ENCODE measurements at regions not wholly inside any gene's neighbourhood (a gene's known extent, or its start where the extent isn't known, plus 50 kb on each side); places are given as distances from the start of the nearest gene placed in this dataset.
A peak's percentile ranks its signal among the peaks of the same experiment; 100 is the strongest.

- no peak for TF ChIP-seq JUND (IDR thresholded peaks at IDR 0.05; ENCODE audit: low read depth)
- DNase-seq (ENCODE audit: low read depth in 1 of 2, low spot score in 1 of 2): no peak
- in situ Hi-C loops (cut with HindIII; ENCODE audit: low pct_unique_long_range_greater_than_20kb, low sequenced_read_pairs): no loop called here
Measured at GRCh38 chr5:120258123-120258522, 206.0 kb upstream of the PRR16 start.

DNA sequence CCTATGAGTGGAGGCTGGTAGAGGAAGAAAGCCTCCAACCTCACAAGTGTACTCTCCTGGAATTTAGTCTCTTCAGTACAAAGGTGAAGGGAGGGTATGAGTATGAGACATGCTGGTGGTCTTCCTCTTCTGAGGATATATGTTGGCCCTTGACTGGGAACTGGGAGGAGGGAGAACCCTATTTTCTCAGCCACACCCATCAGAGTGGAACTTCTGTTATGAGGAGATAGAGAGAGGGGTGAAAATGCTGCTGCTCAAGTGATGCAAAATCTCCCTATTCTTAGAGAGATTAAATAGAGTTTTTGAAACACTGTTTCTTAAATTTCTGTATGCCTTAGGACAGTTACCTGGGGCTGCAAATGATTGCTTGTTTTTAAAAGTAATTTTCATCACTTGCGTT, 203.4 kb upstream of the PRR16 start:
- no peak for DNase-seq (ENCODE audit: low read depth in 1 of 2, low spot score in 1 of 2)
- TF ChIP-seq JUND (IDR thresholded peaks at IDR 0.05; ENCODE audit: low read depth): no peak
- in situ Hi-C loops (cut with HindIII; ENCODE audit: low pct_unique_long_range_greater_than_20kb, low sequenced_read_pairs): no loop called here

DNA sequence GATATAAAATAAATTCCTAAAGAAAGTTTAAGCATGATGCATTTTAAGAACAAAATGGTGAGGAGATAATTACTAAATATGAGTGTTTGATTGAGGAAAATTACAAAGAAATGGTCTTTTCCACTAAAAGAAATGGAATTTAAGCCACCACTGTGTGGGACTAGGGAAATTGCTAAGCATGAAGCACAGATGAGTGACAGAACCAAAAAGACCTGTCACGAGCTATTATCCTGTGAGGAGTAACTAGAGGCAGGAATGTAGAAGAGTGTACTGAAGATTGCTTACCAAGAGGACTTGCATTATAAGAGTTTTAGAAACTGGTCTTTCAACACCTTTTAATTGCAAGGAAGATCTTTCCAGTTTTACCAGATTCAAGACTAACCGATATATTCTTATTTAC, 193.6 kb upstream of the PRR16 start:
- in situ Hi-C loops (cut with HindIII; ENCODE audit: low pct_unique_long_range_greater_than_20kb, low sequenced_read_pairs): no loop called here
- no peak for TF ChIP-seq JUND (IDR thresholded peaks at IDR 0.05; ENCODE audit: low read depth)
- DNase-seq (ENCODE audit: low read depth in 1 of 2, low spot score in 1 of 2): peak in 1 of 2 experiments; percentile 1

GRCh38 chr5:120293796-120294195, 170.3 kb upstream of the PRR16 start:
- no peak for TF ChIP-seq JUND (IDR thresholded peaks at IDR 0.05; ENCODE audit: low read depth)
- no peak for DNase-seq (ENCODE audit: low read depth in 1 of 2, low spot score in 1 of 2)
- in situ Hi-C loops (cut with HindIII; ENCODE audit: low pct_unique_long_range_greater_than_20kb, low sequenced_read_pairs): no loop called here

DNA sequence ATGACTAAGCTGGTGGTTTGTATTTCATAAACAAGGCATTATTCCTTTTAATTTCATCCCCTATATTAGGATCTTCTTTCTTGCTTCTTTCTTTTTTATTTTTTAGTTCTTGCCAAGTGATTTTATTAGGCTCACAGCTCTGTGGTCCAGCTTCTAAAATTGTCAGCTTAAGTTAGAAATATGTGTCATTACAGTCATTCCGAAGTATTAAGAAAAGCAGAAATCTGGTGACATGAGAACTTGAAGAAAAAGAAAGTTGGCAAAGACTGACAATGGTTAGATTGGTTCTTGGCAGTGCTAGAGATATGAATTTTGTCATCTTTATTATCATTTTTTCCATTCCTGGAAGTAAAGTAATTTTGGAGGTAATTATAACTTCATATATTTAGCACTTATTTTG, 166.5 kb upstream of the PRR16 start:
- no peak for DNase-seq (ENCODE audit: low read depth in 1 of 2, low spot score in 1 of 2)
- no peak for TF ChIP-seq JUND (IDR thresholded peaks at IDR 0.05; ENCODE audit: low read depth)

GRCh38 chr5:120298981-120299380, 165.1 kb upstream of the PRR16 start:
- no peak for DNase-seq (ENCODE audit: low read depth in 1 of 2, low spot score in 1 of 2)
- TF ChIP-seq JUND (IDR thresholded peaks at IDR 0.05; ENCODE audit: low read depth): no peak
- in situ Hi-C loops (cut with HindIII; ENCODE audit: low pct_unique_long_range_greater_than_20kb, low sequenced_read_pairs): no loop called here

More for the DNA sequence above, 166.5 kb upstream of the PRR16 start:
- in situ Hi-C loops (cut with HindIII; ENCODE audit: low pct_unique_long_range_greater_than_20kb, low sequenced_read_pairs): no loop called here

DNA sequence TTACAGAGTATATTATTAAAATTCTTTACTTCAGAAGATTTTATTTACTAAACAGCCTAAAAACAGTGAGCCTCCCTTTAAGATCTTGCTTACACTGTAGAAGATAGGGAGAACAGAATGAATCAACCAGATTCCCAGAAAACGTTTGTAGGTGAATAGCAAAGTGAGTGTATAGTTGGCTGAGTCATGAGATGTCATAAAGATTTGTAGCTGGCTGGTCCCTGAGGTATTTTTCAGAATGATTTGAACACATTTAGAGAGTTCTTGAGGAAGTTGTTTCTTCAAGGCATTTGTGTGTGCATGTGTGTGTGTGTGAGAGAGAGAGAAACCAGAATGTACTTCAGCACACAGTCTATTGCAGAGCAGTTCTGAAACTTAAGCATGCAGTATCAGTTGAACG, 159.4 kb upstream of the PRR16 start:
- no peak for TF ChIP-seq JUND (IDR thresholded peaks at IDR 0.05; ENCODE audit: low read depth)
- no peak for DNase-seq (ENCODE audit: low read depth in 1 of 2, low spot score in 1 of 2)
- in situ Hi-C loops (cut with HindIII; ENCODE audit: low pct_unique_long_range_greater_than_20kb, low sequenced_read_pairs): no loop called here

GRCh38 chr5:120306303-120306702, 157.8 kb upstream of the PRR16 start:
- DNase-seq (ENCODE audit: low read depth in 1 of 2, low spot score in 1 of 2): no peak
- in situ Hi-C loops (cut with HindIII; ENCODE audit: low pct_unique_long_range_greater_than_20kb, low sequenced_read_pairs): no loop called here
- TF ChIP-seq JUND (IDR thresholded peaks at IDR 0.05; ENCODE audit: low read depth): no peak

- in situ Hi-C loops (cut with HindIII; ENCODE audit: low pct_unique_long_range_greater_than_20kb, low sequenced_read_pairs): no loop called here
- no peak for DNase-seq (ENCODE audit: low read depth in 1 of 2, low spot score in 1 of 2)
- no peak for TF ChIP-seq JUND (IDR thresholded peaks at IDR 0.05; ENCODE audit: low read depth)
Measured at GRCh38 chr5:120314191-120314590, 149.9 kb upstream of the PRR16 start.

- no peak for TF ChIP-seq JUND (IDR thresholded peaks at IDR 0.05; ENCODE audit: low read depth)
- in situ Hi-C loops (cut with HindIII; ENCODE audit: low pct_unique_long_range_greater_than_20kb, low sequenced_read_pairs): no loop called here
- no peak for DNase-seq (ENCODE audit: low read depth in 1 of 2, low spot score in 1 of 2)
Measured at GRCh38 chr5:120320626-120321025, 143.5 kb upstream of the PRR16 start.

GRCh38 chr5:120326651-120327050, 137.4 kb upstream of the PRR16 start:
- in situ Hi-C loops (cut with HindIII; ENCODE audit: low pct_unique_long_range_greater_than_20kb, low sequenced_read_pairs): no loop called here
- TF ChIP-seq JUND (IDR thresholded peaks at IDR 0.05; ENCODE audit: low read depth): no peak
- no peak for DNase-seq (ENCODE audit: low read depth in 1 of 2, low spot score in 1 of 2)

DNA sequence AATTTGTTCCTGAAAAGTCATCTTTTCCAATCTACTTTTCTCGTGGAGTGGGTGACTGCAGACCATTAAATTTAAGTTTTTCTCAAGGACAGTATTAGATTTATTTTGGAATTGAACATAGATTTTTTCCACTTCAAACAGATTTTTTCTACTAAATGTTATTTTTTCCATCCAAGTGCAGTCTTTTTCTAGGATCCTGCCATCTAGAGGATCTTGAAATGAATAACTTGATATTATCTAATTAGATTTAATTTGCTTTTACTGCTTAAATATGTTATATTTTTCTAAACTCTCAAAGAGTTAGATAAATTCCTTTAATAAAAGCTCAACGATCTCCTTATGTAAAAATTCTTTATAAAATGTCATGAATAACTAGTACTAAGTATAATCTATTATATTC, 136.9 kb upstream of the PRR16 start:
- in situ Hi-C loops (cut with HindIII; ENCODE audit: low pct_unique_long_range_greater_than_20kb, low sequenced_read_pairs): no loop called here
- no peak for TF ChIP-seq JUND (IDR thresholded peaks at IDR 0.05; ENCODE audit: low read depth)
- no peak for DNase-seq (ENCODE audit: low read depth in 1 of 2, low spot score in 1 of 2)

- no peak for TF ChIP-seq JUND (IDR thresholded peaks at IDR 0.05; ENCODE audit: low read depth)
- DNase-seq (ENCODE audit: low read depth in 1 of 2, low spot score in 1 of 2): no peak
- in situ Hi-C loops (cut with HindIII; ENCODE audit: low pct_unique_long_range_greater_than_20kb, low sequenced_read_pairs): no loop called here
Measured at GRCh38 chr5:120329095-120329494, 135.0 kb upstream of the PRR16 start.

- in situ Hi-C loops (cut with HindIII; ENCODE audit: low pct_unique_long_range_greater_than_20kb, low sequenced_read_pairs): no loop called here
- TF ChIP-seq JUND (IDR thresholded peaks at IDR 0.05; ENCODE audit: low read depth): no peak
- DNase-seq (ENCODE audit: low read depth in 1 of 2, low spot score in 1 of 2): no peak
Measured at GRCh38 chr5:120330558-120330957, 133.5 kb upstream of the PRR16 start.
